ENCODE measurements at regions not wholly inside any gene's neighbourhood (a gene's known extent, or its start where the extent isn't known, plus 50 kb on each side); places are given as distances from the start of the nearest gene placed in this dataset.

DNA sequence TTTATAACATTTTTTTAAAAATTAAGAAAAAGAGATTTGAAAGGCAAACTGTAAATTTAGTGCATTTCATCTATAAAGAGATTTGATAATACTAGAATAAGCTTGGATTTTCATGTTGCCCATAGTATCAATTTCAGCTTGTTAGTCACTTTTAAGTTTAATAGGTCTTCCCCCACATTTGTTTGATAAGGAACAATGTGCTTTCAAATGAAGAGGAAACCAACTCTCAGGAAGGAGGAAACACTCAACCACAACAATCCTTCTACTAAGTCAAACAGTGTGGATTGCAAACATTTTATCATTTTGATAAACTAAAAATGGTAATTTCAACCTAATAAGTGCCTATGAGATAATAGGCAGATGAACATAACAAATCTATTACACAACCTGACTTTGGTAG lies 397.1 kb upstream of the CDH20 start:
- Histone ChIP-seq H3K27me3 (ENCODE audit: control insufficient read depth in 4 of 4, insufficient read depth in 4 of 4, low read length in 3 of 4) (no peaks in the 10 kb centered on the region), H3K4me3 (ENCODE audit: low read depth in 1 of 3, low read length in 3 of 3) (no peak overlapping the region), H3K36me3 (ENCODE audit: control insufficient read depth in 4 of 4, insufficient read depth in 3 of 4, low read depth in 1 of 4, low read length in 3 of 4) (no peaks in the 10 kb centered on the region), H3K9ac (ENCODE audit: low read depth in 1 of 2, low read length in 2 of 2) (no peak overlapping the region), H3K27ac (ENCODE audit: low read depth in 1 of 2, low read length in 2 of 2) (no peak overlapping the region), H3K9me3 (ENCODE audit: control insufficient read depth in 4 of 4, low read length in 3 of 4) (no peaks in the 10 kb centered on the region), H3K4me1 (ENCODE audit: control insufficient read depth in 4 of 4, insufficient read depth in 4 of 4, low read length in 3 of 4) (no peaks in the 10 kb centered on the region)
- no peak for TF ChIP-seq EGR1 (IDR thresholded peaks at IDR 0.05; ENCODE audit: low read depth in 2 of 2)
- TF ChIP-seq, protein P1, sequence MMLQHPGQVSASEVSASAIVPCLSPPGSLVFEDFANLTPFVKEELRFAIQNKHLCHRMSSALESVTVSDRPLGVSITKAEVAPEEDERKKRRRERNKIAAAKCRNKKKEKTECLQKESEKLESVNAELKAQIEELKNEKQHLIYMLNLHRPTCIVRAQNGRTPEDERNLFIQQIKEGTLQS (IDR thresholded peaks at IDR 0.05) = no peak
- TF ChIP-seq, protein P2, sequence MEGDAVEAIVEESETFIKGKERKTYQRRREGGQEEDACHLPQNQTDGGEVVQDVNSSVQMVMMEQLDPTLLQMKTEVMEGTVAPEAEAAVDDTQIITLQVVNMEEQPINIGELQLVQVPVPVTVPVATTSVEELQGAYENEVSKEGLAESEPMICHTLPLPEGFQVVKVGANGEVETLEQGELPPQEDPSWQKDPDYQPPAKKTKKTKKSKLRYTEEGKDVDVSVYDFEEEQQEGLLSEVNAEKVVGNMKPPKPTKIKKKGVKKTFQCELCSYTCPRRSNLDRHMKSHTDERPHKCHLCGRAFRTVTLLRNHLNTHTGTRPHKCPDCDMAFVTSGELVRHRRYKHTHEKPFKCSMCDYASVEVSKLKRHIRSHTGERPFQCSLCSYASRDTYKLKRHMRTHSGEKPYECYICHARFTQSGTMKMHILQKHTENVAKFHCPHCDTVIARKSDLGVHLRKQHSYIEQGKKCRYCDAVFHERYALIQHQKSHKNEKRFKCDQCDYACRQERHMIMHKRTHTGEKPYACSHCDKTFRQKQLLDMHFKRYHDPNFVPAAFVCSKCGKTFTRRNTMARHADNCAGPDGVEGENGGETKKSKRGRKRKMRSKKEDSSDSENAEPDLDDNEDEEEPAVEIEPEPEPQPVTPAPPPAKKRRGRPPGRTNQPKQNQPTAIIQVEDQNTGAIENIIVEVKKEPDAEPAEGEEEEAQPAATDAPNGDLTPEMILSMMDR (IDR thresholded peaks at IDR 0.05; ENCODE audit: low read depth, low read length, missing input control) = no peak
- no peak for TF ChIP-seq GABPA (IDR thresholded peaks at IDR 0.05 in 1 of 2, conservative IDR thresholded peaks at IDR 0.05 in 1 of 2)
- no peak for TF ChIP-seq FOXA2 (IDR thresholded peaks at IDR 0.05)
- TF ChIP-seq RXRA (IDR thresholded peaks at IDR 0.05) = no peak
- no peak for TF ChIP-seq YY1 (IDR thresholded peaks at IDR 0.05)
- TF ChIP-seq FOXA1 (IDR thresholded peaks at IDR 0.05) = no peak
- TF ChIP-seq, protein P3, sequence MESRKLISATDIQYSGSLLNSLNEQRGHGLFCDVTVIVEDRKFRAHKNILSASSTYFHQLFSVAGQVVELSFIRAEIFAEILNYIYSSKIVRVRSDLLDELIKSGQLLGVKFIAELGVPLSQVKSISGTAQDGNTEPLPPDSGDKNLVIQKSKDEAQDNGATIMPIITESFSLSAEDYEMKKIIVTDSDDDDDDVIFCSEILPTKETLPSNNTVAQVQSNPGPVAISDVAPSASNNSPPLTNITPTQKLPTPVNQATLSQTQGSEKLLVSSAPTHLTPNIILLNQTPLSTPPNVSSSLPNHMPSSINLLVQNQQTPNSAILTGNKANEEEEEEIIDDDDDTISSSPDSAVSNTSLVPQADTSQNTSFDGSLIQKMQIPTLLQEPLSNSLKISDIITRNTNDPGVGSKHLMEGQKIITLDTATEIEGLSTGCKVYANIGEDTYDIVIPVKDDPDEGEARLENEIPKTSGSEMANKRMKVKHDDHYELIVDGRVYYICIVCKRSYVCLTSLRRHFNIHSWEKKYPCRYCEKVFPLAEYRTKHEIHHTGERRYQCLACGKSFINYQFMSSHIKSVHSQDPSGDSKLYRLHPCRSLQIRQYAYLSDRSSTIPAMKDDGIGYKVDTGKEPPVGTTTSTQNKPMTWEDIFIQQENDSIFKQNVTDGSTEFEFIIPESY (IDR thresholded peaks at IDR 0.05) = no peak
- TF ChIP-seq RAD21 (IDR thresholded peaks at IDR 0.05) = no peak
- TF ChIP-seq, protein P4, sequence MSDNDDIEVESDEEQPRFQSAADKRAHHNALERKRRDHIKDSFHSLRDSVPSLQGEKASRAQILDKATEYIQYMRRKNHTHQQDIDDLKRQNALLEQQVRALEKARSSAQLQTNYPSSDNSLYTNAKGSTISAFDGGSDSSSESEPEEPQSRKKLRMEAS (IDR thresholded peaks at IDR 0.05) = no peak
- DNase-seq (ENCODE audit: low spot score) = no peak

DNA sequence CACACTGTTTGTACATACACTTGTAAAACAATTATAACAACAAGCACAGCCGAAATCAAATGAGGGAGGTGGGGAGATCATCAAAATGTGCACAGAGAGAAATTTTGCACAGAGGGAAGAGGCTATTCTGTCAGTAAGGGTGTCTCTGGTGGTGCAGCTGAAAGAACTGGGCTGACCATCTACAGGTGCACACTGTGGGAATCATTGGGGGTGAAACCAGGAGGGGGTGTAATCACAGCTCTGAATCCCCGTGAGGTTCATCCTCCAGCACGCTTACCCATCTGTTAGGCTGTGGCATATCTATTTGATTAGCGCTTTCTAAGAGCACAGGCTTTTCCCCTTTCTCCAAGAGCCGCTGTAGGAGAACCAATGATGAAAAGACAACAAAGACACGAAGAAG lies 389.9 kb upstream of the CDH20 start:
- H3K9ac ChIP-seq (ENCODE audit: low read depth in 1 of 2, low read length in 2 of 2) = no peak overlapping the region
- H3K27ac ChIP-seq (ENCODE audit: low read depth in 1 of 2, low read length in 2 of 2) = no peak overlapping the region
- no peaks in the 10 kb centered on the region for H3K4me1 ChIP-seq (ENCODE audit: control insufficient read depth in 4 of 4, insufficient read depth in 4 of 4, low read length in 3 of 4)
- H3K4me3 ChIP-seq (ENCODE audit: low read depth in 1 of 3, low read length in 3 of 3) = no peak overlapping the region
- H3K9me3 ChIP-seq (ENCODE audit: control insufficient read depth in 4 of 4, low read length in 3 of 4) = no peaks in the 10 kb centered on the region
- 73% methylated on average over 6 of the region's 6 CpGs for WGBS
- H3K36me3 ChIP-seq (ENCODE audit: control insufficient read depth in 4 of 4, insufficient read depth in 3 of 4, low read depth in 1 of 4, low read length in 3 of 4) = no peaks in the 10 kb centered on the region
- DNase-seq (ENCODE audit: low spot score) = no peak
- no peak for TF ChIP-seq RAD21 (IDR thresholded peaks at IDR 0.05)
- TF ChIP-seq, protein P1 (IDR thresholded peaks at IDR 0.05) = no peak
- no peak for TF ChIP-seq FOXA2 (IDR thresholded peaks at IDR 0.05)
- no peak for TF ChIP-seq EGR1 (IDR thresholded peaks at IDR 0.05; ENCODE audit: low read depth in 2 of 2)
- no peak for TF ChIP-seq FOXA1 (IDR thresholded peaks at IDR 0.05)
- no peak for TF ChIP-seq RXRA (IDR thresholded peaks at IDR 0.05)
- no peak for TF ChIP-seq TAF1 (conservative IDR thresholded peaks at IDR 0.05)
- TF ChIP-seq JUND (IDR thresholded peaks at IDR 0.05) = no peak
- TF ChIP-seq, protein P3 (IDR thresholded peaks at IDR 0.05) = no peak
- TF ChIP-seq, protein P5, sequence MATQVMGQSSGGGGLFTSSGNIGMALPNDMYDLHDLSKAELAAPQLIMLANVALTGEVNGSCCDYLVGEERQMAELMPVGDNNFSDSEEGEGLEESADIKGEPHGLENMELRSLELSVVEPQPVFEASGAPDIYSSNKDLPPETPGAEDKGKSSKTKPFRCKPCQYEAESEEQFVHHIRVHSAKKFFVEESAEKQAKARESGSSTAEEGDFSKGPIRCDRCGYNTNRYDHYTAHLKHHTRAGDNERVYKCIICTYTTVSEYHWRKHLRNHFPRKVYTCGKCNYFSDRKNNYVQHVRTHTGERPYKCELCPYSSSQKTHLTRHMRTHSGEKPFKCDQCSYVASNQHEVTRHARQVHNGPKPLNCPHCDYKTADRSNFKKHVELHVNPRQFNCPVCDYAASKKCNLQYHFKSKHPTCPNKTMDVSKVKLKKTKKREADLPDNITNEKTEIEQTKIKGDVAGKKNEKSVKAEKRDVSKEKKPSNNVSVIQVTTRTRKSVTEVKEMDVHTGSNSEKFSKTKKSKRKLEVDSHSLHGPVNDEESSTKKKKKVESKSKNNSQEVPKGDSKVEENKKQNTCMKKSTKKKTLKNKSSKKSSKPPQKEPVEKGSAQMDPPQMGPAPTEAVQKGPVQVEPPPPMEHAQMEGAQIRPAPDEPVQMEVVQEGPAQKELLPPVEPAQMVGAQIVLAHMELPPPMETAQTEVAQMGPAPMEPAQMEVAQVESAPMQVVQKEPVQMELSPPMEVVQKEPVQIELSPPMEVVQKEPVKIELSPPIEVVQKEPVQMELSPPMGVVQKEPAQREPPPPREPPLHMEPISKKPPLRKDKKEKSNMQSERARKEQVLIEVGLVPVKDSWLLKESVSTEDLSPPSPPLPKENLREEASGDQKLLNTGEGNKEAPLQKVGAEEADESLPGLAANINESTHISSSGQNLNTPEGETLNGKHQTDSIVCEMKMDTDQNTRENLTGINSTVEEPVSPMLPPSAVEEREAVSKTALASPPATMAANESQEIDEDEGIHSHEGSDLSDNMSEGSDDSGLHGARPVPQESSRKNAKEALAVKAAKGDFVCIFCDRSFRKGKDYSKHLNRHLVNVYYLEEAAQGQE (IDR thresholded peaks at IDR 0.05) = no peak
- no peak for TF ChIP-seq HNF4G (IDR thresholded peaks at IDR 0.05)
- TF ChIP-seq, protein P2 (IDR thresholded peaks at IDR 0.05; ENCODE audit: low read depth, low read length, missing input control) = no peak
- H3K27me3 ChIP-seq (ENCODE audit: control insufficient read depth in 4 of 4, insufficient read depth in 4 of 4, low read length in 3 of 4) = no peaks in the 10 kb centered on the region
